ENCODE measurements at regions not wholly inside any gene's neighbourhood (a gene's known extent, or its start where the extent isn't known, plus 50 kb on each side); places are given as distances from the start of the nearest gene placed in this dataset.
A peak's percentile ranks its signal among the peaks of the same experiment; 100 is the strongest.

- Histone ChIP-seq H3K4me1 (peaks cover 0 to 4% (median 0%) of the 10 kb centered on the region in 4 donors), H3K27me3 (no peaks in the 10 kb centered on the region), H3K4me3 (no peak overlapping the region), H3K36me3 (no peaks in the 10 kb centered on the region), H3K9me3 (no peaks in the 10 kb centered on the region), H3K27ac (no peak overlapping the region)
- intact Hi-C loops (cut with DNase I), result no loop called here
- TF ChIP-seq POLR2A (IDR thresholded peaks at IDR 0.05), result no peak
- TF ChIP-seq, protein P1, sequence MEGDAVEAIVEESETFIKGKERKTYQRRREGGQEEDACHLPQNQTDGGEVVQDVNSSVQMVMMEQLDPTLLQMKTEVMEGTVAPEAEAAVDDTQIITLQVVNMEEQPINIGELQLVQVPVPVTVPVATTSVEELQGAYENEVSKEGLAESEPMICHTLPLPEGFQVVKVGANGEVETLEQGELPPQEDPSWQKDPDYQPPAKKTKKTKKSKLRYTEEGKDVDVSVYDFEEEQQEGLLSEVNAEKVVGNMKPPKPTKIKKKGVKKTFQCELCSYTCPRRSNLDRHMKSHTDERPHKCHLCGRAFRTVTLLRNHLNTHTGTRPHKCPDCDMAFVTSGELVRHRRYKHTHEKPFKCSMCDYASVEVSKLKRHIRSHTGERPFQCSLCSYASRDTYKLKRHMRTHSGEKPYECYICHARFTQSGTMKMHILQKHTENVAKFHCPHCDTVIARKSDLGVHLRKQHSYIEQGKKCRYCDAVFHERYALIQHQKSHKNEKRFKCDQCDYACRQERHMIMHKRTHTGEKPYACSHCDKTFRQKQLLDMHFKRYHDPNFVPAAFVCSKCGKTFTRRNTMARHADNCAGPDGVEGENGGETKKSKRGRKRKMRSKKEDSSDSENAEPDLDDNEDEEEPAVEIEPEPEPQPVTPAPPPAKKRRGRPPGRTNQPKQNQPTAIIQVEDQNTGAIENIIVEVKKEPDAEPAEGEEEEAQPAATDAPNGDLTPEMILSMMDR (IDR thresholded peaks at IDR 0.05), result peak in 1 of 4 experiments; percentile 27
- no peak for TF ChIP-seq EP300 (IDR thresholded peaks at IDR 0.05)
- DNase-seq, result no peak
- 69 to 85% methylated on average over 5 of the region's 5 CpGs for WGBS, 2 donors
These were observed 55.5 kb upstream of the CABCOCO1 start for GRCh38 chr10:61606959-61607907.

GRCh38 chr10:61605221-61605620 is 57.5 kb upstream of the CABCOCO1 start:
- WGBS, 2 donors, result 90 to 92% methylated on average over 1 of the region's 1 CpG
- no peak for TF ChIP-seq POLR2A (IDR thresholded peaks at IDR 0.05)
- TF ChIP-seq, protein P1 (IDR thresholded peaks at IDR 0.05), result no peak
- no peak for TF ChIP-seq EP300 (IDR thresholded peaks at IDR 0.05)
- TF ChIP-seq POLR2AphosphoS5 (IDR thresholded peaks at IDR 0.05), result no peak
- Histone ChIP-seq H3K27me3 (no peaks in the 10 kb centered on the region), H3K4me3 (no peak overlapping the region), H3K36me3 (no peaks in the 10 kb centered on the region), H3K9me3 (no peaks in the 10 kb centered on the region), H3K4me1 (no peaks in the 10 kb centered on the region), H3K27ac (no peak overlapping the region)
- intact Hi-C loops (cut with DNase I), result no loop called here
- DNase-seq, result no peak

GRCh38 chr10:61600399-61600798 is 62.3 kb upstream of the CABCOCO1 start:
- H3K4me3 ChIP-seq, result no peak overlapping the region
- 64 to 77% methylated on average over 1 of the region's 1 CpG for WGBS, 2 donors
- TF ChIP-seq POLR2AphosphoS5 (IDR thresholded peaks at IDR 0.05) (no peak), POLR2A (IDR thresholded peaks at IDR 0.05) (no peak), EP300 (IDR thresholded peaks at IDR 0.05) (no peak)
- TF ChIP-seq, protein P1 (IDR thresholded peaks at IDR 0.05), result no peak
- intact Hi-C loops (cut with DNase I), result no loop called here
- no peak overlapping the region for H3K27ac ChIP-seq
- H3K9me3 ChIP-seq, result no peaks in the 10 kb centered on the region
- no peak for DNase-seq
- no peaks in the 10 kb centered on the region for H3K36me3 ChIP-seq
- H3K27me3 ChIP-seq, result no peaks in the 10 kb centered on the region
- H3K4me1 ChIP-seq, result no peaks in the 10 kb centered on the region

DNA sequence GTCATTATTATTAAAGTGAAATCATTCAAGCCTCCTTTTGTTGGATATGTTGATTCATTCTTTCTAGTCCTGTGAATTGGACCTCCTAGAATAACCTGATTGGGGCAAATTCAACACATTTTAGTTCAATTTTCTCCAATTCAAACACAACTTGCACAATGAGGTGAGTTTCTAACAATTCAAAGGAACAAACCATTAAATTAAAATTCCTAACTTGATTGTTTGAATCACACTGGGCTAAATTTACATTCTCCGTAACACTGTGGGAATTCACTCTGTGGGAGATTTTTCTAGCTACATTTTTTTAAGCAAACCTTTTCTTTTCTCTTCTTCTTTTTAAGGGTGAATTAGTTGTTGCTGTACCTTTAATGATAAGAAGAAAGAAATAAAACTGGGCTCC is 68.3 kb upstream of the CABCOCO1 start:
- H3K27ac ChIP-seq, result no peak overlapping the region
- no peaks in the 10 kb centered on the region for H3K4me1 ChIP-seq
- no peaks in the 10 kb centered on the region for H3K9me3 ChIP-seq
- H3K4me3 ChIP-seq, result no peak overlapping the region
- WGBS, 2 donors, result 92 to 99% methylated on average over 1 of the region's 1 CpG
- TF ChIP-seq, protein P1 (IDR thresholded peaks at IDR 0.05), result no peak
- TF ChIP-seq POLR2AphosphoS5 (IDR thresholded peaks at IDR 0.05) (no peak), EP300 (IDR thresholded peaks at IDR 0.05) (no peak)
- H3K36me3 ChIP-seq, result no peaks in the 10 kb centered on the region
- DNase-seq, result no peak
- no peaks in the 10 kb centered on the region for H3K27me3 ChIP-seq
- intact Hi-C loops (cut with DNase I), result no loop called here

Data from sigmoid colon (tissue), 6 donors.